C4-2B (cell line): ENCODE measurements at regions not wholly inside any gene's neighbourhood (a gene's known extent, or its start where the extent isn't known, plus 50 kb on each side); places are given as distances from the start of the nearest gene placed in this dataset.

Experiments used
- CTCF ChIP-seq: fragments of 450-650 bp; conservative IDR thresholded peaks from 2 replicates; pipeline ENCODE4 v1.5.1; 2017; ENCODE audit warnings: mild to moderate bottlenecking
- ZFX ChIP-seq: fragments of 450-650 bp; IDR thresholded peaks from 2 replicates; pipeline ENCODE4 v1.6.1; 2017

- TF ChIP-seq CTCF (no peak), ZFX (no peak)
These were observed 398.1 kb downstream of the KCNJ18 start for GRCh38 chr17:22090263-22090935.
